GM21528 (cell line): ENCODE measurements at regions not wholly inside any gene's neighbourhood (a gene's known extent, or its start where the extent isn't known, plus 50 kb on each side); places are given as distances from the start of the nearest gene placed in this dataset.

Experiments used
- ATAC-seq: cut with Tn5 transposase; IDR thresholded peaks from one replicate; pipeline ENCODE4 v1.9.1; 2021; ENCODE audit warnings: mild to moderate bottlenecking, moderate library complexity; ENCODE audit not compliant: unreplicated experiment, low FRiP score

GRCh38 chr7:153327683-153328082 is 568.1 kb downstream of the ACTR3B start:
- no peak for ATAC-seq

- no peak for ATAC-seq
Observed at GRCh38 chr7:153331427-153331826, 571.9 kb downstream of the ACTR3B start.

GRCh38 chr7:153354071-153354470 is 594.5 kb downstream of the ACTR3B start:
- no peak for ATAC-seq

GRCh38 chr7:153370092-153370491 is 610.5 kb downstream of the ACTR3B start:
- no peak for ATAC-seq

- ATAC-seq, result no peak
Observed at GRCh38 chr7:153380636-153381035, 621.1 kb downstream of the ACTR3B start.

GRCh38 chr7:153381275-153382040 is 621.9 kb downstream of the ACTR3B start:
- ATAC-seq, result no peak

- ATAC-seq, result no peak
Observed at GRCh38 chr7:153382641-153383101, 623.1 kb downstream of the ACTR3B start.

- ATAC-seq, result no peak
Observed at GRCh38 chr7:153383781-153384180, 624.2 kb downstream of the ACTR3B start.

GRCh38 chr7:153385502-153385901 is 626.0 kb downstream of the ACTR3B start:
- no peak for ATAC-seq

GRCh38 chr7:153386556-153386955 is 627.0 kb downstream of the ACTR3B start:
- ATAC-seq, result no peak

- ATAC-seq, result no peak
Observed at GRCh38 chr7:153388611-153389010, 629.1 kb downstream of the ACTR3B start.

- ATAC-seq, result no peak
Observed at GRCh38 chr7:153389261-153389660, 629.7 kb downstream of the ACTR3B start.

GRCh38 chr7:153390955-153391354 is 631.4 kb downstream of the ACTR3B start:
- no peak for ATAC-seq

GRCh38 chr7:153392726-153393125 is 633.2 kb downstream of the ACTR3B start:
- no peak for ATAC-seq

GRCh38 chr7:153393666-153394065 is 634.1 kb downstream of the ACTR3B start:
- no peak for ATAC-seq

- ATAC-seq, result no peak
Observed at GRCh38 chr7:153396475-153396874, 636.9 kb downstream of the ACTR3B start.

- ATAC-seq, result no peak
Observed at GRCh38 chr7:153397459-153397858, 637.9 kb downstream of the ACTR3B start.

GRCh38 chr7:153397906-153398305 is 638.4 kb downstream of the ACTR3B start:
- no peak for ATAC-seq

GRCh38 chr7:153398370-153398769 is 638.8 kb downstream of the ACTR3B start:
- no peak for ATAC-seq

- ATAC-seq, result no peak
Observed at GRCh38 chr7:153398789-153399553, 639.4 kb downstream of the ACTR3B start.

- ATAC-seq, result no peak
Observed at GRCh38 chr7:153399554-153399940, 640.0 kb downstream of the ACTR3B start.
